BJ (cell line): ENCODE measurements at regions not wholly inside any gene's neighbourhood (a gene's known extent, or its start where the extent isn't known, plus 50 kb on each side); places are given as distances from the start of the nearest gene placed in this dataset.

Experiments
- CTCF ChIA-PET: fragments of 350-600 bp; formaldehyde crosslinking; extraction: SDS; loops from one replicate; lab custom pipeline; 2021; ENCODE audit warnings: antibody characterized with exemption, inconsistent platforms; lab: Yijun Ruan, JAX
- POLR2A ChIA-PET: fragments of 300-600 bp; sonication (Branson Sonifier 250); formaldehyde crosslinking; extraction: SDS; loops from one replicate; lab custom pipeline; 2021; ENCODE audit warnings: antibody characterized with exemption; lab: Charles Lee
- DNase-seq: peaks from one replicate; pipeline ENCODE4 v3.0.0-alpha.2; 2011; ENCODE audit warnings: low read depth
- H3K27me3 ChIP-seq: 2 replicates; pipeline ENCODE4 v1.6.0; 2011; ENCODE audit warnings: low read length; ENCODE audit not compliant: control insufficient read depth, insufficient read depth
- H3K36me3 ChIP-seq: 2 replicates; pipeline ENCODE4 v1.5.1; 2011; ENCODE audit warnings: low read length; ENCODE audit not compliant: control insufficient read depth, insufficient read depth
- H3K4me3 ChIP-seq: 2 replicates; pipeline ENCODE4 v1.5.1; 2011; ENCODE audit warnings: low read depth, mild to moderate bottlenecking, control low read depth, low read length
- CTCF ChIP-seq: IDR thresholded peaks from 2 replicates; pipeline ENCODE4 v1.5.1; 2011; ENCODE audit warnings: low read depth, mild to moderate bottlenecking, control low read depth, inconsistent platforms, low read length, moderate library complexity; ENCODE audit not compliant: insufficient read depth

DNA sequence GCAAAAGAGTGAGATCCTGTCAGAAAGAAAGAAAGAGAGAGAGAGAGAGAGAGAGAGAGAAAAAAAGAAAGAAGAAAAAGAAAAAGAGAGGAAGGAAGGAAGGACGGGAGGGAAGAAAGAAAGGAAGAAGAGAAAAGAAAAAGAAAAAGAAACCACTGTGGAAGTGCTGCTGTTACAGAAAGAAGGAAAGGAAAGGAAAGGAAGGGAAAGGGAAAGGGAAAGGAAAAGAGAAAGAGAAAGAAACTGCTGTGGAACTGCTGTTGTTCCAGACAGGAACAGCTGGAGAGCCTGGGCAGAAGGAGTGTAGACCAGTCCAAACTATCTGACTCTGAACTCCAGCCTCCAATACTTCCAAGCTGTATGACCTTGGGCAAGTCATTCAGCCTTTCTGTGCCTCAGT, 220.7 kb upstream of the WWC1 start:
- POLR2A ChIA-PET = no interaction called here
- Histone ChIP-seq H3K36me3 (no peaks in the 10 kb centered on the region), H3K27me3 (no peaks in the 10 kb centered on the region; the same call in 1 of the 2 replicates), H3K4me3 (no peak overlapping the region)
- CTCF ChIA-PET = no interaction called here
- DNase-seq = no peak
- TF ChIP-seq CTCF = no peak

DNA sequence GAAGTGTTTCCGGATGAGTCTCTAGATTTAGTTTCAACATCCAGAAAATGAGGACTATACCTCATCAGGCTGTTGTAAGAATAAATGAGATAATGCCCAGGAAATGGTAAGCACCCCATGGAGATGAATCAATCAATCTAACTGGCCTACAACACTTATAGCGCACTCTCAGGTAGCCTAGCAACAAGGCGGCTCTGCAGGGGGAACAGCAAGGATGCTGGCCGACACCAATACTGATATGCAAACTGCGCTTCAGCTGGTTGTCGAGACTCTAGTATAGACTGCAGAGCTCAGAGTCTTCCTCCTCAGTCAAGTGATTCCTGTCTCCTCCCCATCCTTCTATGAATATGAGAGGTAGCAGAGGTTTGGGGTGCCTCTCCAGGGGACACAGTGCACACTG, 218.8 kb upstream of the WWC1 start:
- Histone ChIP-seq H3K36me3 (no peaks in the 10 kb centered on the region), H3K27me3 (no peaks in the 10 kb centered on the region; the same call in 1 of the 2 replicates), H3K4me3 (no peak overlapping the region)
- ChIA-PET CTCF (no interaction called here), POLR2A (no interaction called here)
- no peak for TF ChIP-seq CTCF
- DNase-seq = no peak

DNA sequence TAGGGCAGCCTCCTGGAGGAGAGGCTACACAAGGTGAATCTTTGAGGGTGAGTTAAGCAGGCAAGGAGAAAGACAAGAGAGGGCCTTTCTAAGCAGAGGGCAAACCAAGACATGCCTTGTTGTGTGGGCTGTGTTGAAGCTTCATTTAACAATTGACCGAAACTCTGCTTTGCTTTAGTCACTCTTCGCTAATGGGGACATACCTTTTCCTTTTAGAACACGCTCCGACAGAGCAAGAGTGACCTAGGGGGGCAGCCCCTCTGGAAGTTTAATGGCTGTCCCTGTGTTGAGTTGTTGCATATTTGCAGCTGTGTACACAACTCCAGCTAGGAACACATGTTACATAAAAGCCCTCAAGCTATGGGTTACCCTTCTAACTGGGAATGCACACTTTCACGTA, 218.1 kb upstream of the WWC1 start:
- Histone ChIP-seq H3K36me3 (no peaks in the 10 kb centered on the region), H3K27me3 (no peaks in the 10 kb centered on the region; the same call in 1 of the 2 replicates), H3K4me3 (no peak overlapping the region)
- no peak for TF ChIP-seq CTCF
- no peak for DNase-seq
- POLR2A ChIA-PET = no interaction called here
- CTCF ChIA-PET = no interaction called here

- Histone ChIP-seq H3K36me3 (no peaks in the 10 kb centered on the region), H3K27me3 (no peaks in the 10 kb centered on the region; the same call in 1 of the 2 replicates), H3K4me3 (no peak overlapping the region)
- CTCF ChIA-PET = interaction anchor here (0.8 to 1.1 kb wide), 2 partner anchors 11 to 492 kb away, joined by 3 read pairs; no protein-coding TSS in a partner anchor
- no peak for DNase-seq
- TF ChIP-seq CTCF = no peak
- POLR2A ChIA-PET = no interaction called here
These were observed 217.2 kb upstream of the WWC1 start for GRCh38 chr5:168073991-168074800.

DNA sequence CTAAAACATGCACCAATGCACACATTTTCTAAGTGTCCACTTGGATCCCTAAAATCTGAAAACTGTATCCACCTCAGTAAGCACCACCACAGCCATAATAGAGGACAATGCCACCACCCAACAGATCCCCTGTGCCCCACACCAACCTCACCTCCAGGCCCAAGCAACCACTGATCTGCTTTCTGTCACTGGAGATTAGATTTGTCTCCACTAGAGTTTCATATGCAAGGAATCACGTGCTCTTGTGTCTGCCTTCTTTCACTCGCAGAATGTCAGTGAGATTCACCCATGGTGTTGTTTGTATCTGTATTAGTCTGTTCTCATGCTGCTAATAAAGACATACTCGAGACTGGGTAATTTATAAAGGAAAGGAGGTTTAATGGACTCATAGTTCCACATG, 216.1 kb upstream of the WWC1 start:
- TF ChIP-seq CTCF = no peak
- POLR2A ChIA-PET = no interaction called here
- DNase-seq = no peak
- Histone ChIP-seq H3K4me3 (no peak overlapping the region), H3K27me3 (no peaks in the 10 kb centered on the region; the same call in 1 of the 2 replicates), H3K36me3 (no peaks in the 10 kb centered on the region)
- CTCF ChIA-PET = no interaction called here
